IMR-90 (cell line): ENCODE measurements at regions not wholly inside any gene's neighbourhood (a gene's known extent, or its start where the extent isn't known, plus 50 kb on each side); places are given as distances from the start of the nearest gene placed in this dataset.

Experiments used
- ATAC-seq: fragments of 200-7000 bp; cut with Tn5 transposase; 2 replicates; pipeline ENCODE4 v1.9.1; 2020; ENCODE audit warnings: low read depth, mild to moderate bottlenecking, moderate library complexity
- BruUV-seq: library from RNA; stranded (reverse); fragments of 400-500 nt; replicated peaks from 2 replicates; lab custom pipeline; 2021; lab: Mats Ljungman, UMichigan
- CTCF ChIA-PET: fragments of 300-600 bp; formaldehyde crosslinking; extraction: SDS; loops from one replicate; lab custom pipeline; 2021; ENCODE audit warnings: antibody characterized with exemption; lab: Yijun Ruan, JAX
- POLR2A ChIA-PET: fragments of 300-600 bp; sonication (Branson Sonifier 250); formaldehyde crosslinking; loops from one replicate; lab custom pipeline; 2022; ENCODE audit warnings: antibody characterized with exemption; ENCODE audit not compliant: unreplicated experiment; lab: Charles Lee
- DNase-seq: peaks from one replicate; pipeline ENCODE4 v3.0.0; 2013
- H2AFZ ChIP-seq: replicated peaks from 2 replicates; pipeline ENCODE3; 2013; ENCODE audit warnings: low read length, mild to moderate bottlenecking; ENCODE audit not compliant: poor library complexity
- H2AK5ac ChIP-seq: 2 replicates; pipeline ENCODE4 v1.6.1; 2013; ENCODE audit warnings: low read depth, low read length, inconsistent platforms
- H2AK9ac ChIP-seq: replicated peaks from 2 replicates; pipeline ENCODE3; 2013; ENCODE audit warnings: mild to moderate bottlenecking, low read depth, low read length, moderate library complexity; ENCODE audit not compliant: poor library complexity
- H2BK120ac ChIP-seq: 2 replicates; pipeline ENCODE4 v1.6.1; 2013; ENCODE audit warnings: low read depth, low read length, inconsistent platforms
- H2BK15ac ChIP-seq: 3 replicates; pipeline ENCODE4 v1.6.1; 2013; ENCODE audit warnings: low read depth, low read length, inconsistent platforms
- H2BK20ac ChIP-seq: 2 replicates; pipeline ENCODE4 v1.6.1; 2013; ENCODE audit warnings: low read depth, mild to moderate bottlenecking, inconsistent platforms, low read length, moderate library complexity
- H2BK5ac ChIP-seq: 2 replicates; pipeline ENCODE4 v1.6.1; 2013; ENCODE audit warnings: mild to moderate bottlenecking, low read depth, low read length, inconsistent platforms; ENCODE audit not compliant: poor library complexity, severe bottlenecking
- H3K14ac ChIP-seq: replicated peaks from 2 replicates; pipeline ENCODE4 v1.6.1; 2013; ENCODE audit warnings: low read depth, low read length, inconsistent platforms
- H3K18ac ChIP-seq: 2 replicates; pipeline ENCODE4 v1.6.1; 2013; ENCODE audit warnings: low read depth, low read length, control low read depth
- H3K23ac ChIP-seq: 2 replicates; pipeline ENCODE4 v1.6.1; 2013; ENCODE audit warnings: low read depth, low read length, inconsistent platforms
- H3K27ac ChIP-seq: 2 replicates; pipeline ENCODE4 v1.5.1; 2013; ENCODE audit warnings: mild to moderate bottlenecking, control low read depth, low read length; ENCODE audit not compliant: insufficient read depth
- H3K27me3 ChIP-seq: 2 replicates; pipeline ENCODE4 v1.6.1; 2013; ENCODE audit warnings: low read length; ENCODE audit not compliant: control insufficient read depth, insufficient read depth
- H3K36me3 ChIP-seq: 2 replicates; pipeline ENCODE4 v1.6.1; 2013; ENCODE audit warnings: low read length, mixed read lengths; ENCODE audit not compliant: control insufficient read depth, insufficient read depth
- H3K4ac ChIP-seq: 2 replicates; pipeline ENCODE4 v1.6.1; 2013; ENCODE audit warnings: low read depth, low read length, inconsistent platforms
- H3K4me1 ChIP-seq: 2 replicates; pipeline ENCODE4 v1.6.1; 2013; ENCODE audit warnings: low read length, mixed read lengths; ENCODE audit not compliant: control insufficient read depth, insufficient read depth
- H3K4me2 ChIP-seq: 2 replicates; pipeline ENCODE4 v1.6.1; 2013; ENCODE audit warnings: low read depth, mild to moderate bottlenecking, control low read depth, low read length, moderate library complexity
- H3K4me3 ChIP-seq: 2 replicates; pipeline ENCODE4 v1.5.1; 2013; ENCODE audit warnings: low read depth, mild to moderate bottlenecking, control low read depth, low read length, moderate library complexity; ENCODE audit not compliant: insufficient read depth
- H3K56ac ChIP-seq: 2 replicates; pipeline ENCODE4 v1.6.1; 2013; ENCODE audit warnings: low read length, inconsistent platforms; ENCODE audit not compliant: insufficient read depth; ENCODE audit errors: extremely low read depth
- H3K79me1 ChIP-seq, 2 experiments: 2 replicates each; pipeline ENCODE4 v1.6.1; 2013; ENCODE audit warnings: low read length in 2 of 2, inconsistent platforms in 1 of 2, low read depth in 1 of 2
- H3K9ac ChIP-seq: 2 replicates; pipeline ENCODE4 v1.6.1; 2013; ENCODE audit warnings: low read depth, low read length, control low read depth
- H3K9me1 ChIP-seq: 2 replicates; pipeline ENCODE4 v1.6.1; 2013; ENCODE audit warnings: low read length, inconsistent platforms; ENCODE audit not compliant: insufficient read depth
- H3K9me3 ChIP-seq: 2 replicates; pipeline ENCODE4 v1.6.1; 2013; ENCODE audit warnings: low read length; ENCODE audit not compliant: control insufficient read depth, insufficient read depth
- H4K20me1 ChIP-seq: 2 replicates; pipeline ENCODE4 v1.6.1; 2013; ENCODE audit warnings: low read length, inconsistent platforms; ENCODE audit not compliant: insufficient read depth
- H4K5ac ChIP-seq: 2 replicates; pipeline ENCODE4 v1.6.1; 2013; ENCODE audit warnings: mild to moderate bottlenecking, low read depth, low read length, control low read depth
- H4K8ac ChIP-seq, 2 experiments: 2 replicates each; pipeline ENCODE4 v1.6.1; 2013; ENCODE audit warnings: low read depth in 2 of 2, low read length in 2 of 2, control low read depth in 1 of 2, inconsistent platforms in 1 of 2
- H4K91ac ChIP-seq: 2 replicates; pipeline ENCODE4 v1.6.1; 2013; ENCODE audit warnings: low read depth, low read length, inconsistent platforms; ENCODE audit not compliant: insufficient read depth
- BHLHE40 ChIP-seq: fragments of 150-350 bp; IDR thresholded peaks from 2 replicates; pipeline ENCODE4 v1.6.1; 2016; ENCODE audit warnings: mild to moderate bottlenecking, low read depth, low read length
- CEBPB ChIP-seq: IDR thresholded peaks from 2 replicates; pipeline ENCODE4 v1.6.1; 2012; ENCODE audit warnings: low read depth, low read length, improper control_type of control experiment
- CHD1 ChIP-seq: IDR thresholded peaks from 2 replicates; pipeline ENCODE4 v1.6.1; 2012; ENCODE audit warnings: low read depth, low read length, improper control_type of control experiment
- CTCF ChIP-seq: conservative IDR thresholded peaks from 2 replicates; pipeline ENCODE4 v1.5.1; 2012; ENCODE audit warnings: mild to moderate bottlenecking, low read depth, low read length, improper control_type of control experiment
- FOS ChIP-seq: fragments of 150-350 bp; IDR thresholded peaks from 2 replicates; pipeline ENCODE4 v1.6.1; 2016; ENCODE audit warnings: low read depth, low read length
- MAFK ChIP-seq: IDR thresholded peaks from 2 replicates; pipeline ENCODE4 v1.6.1; 2012; ENCODE audit warnings: low read depth, low read length, improper control_type of control experiment
- MAZ ChIP-seq: IDR thresholded peaks from 2 replicates; pipeline ENCODE4 v1.6.1; 2012; ENCODE audit warnings: low read depth, mild to moderate bottlenecking, low read length, improper control_type of control experiment, moderate library complexity, borderline replicate concordance
- MXI1 ChIP-seq: IDR thresholded peaks from 2 replicates; pipeline ENCODE4 v1.6.1; 2012; ENCODE audit warnings: low read depth, mild to moderate bottlenecking, low read length, moderate library complexity, borderline replicate concordance
- NFE2L2 ChIP-seq: fragments of 150-350 bp; IDR thresholded peaks from 2 replicates; pipeline ENCODE4 v1.6.1; 2016; ENCODE audit warnings: low read depth, mild to moderate bottlenecking, low read length
- POLR2A ChIP-seq: IDR thresholded peaks from 2 replicates; pipeline ENCODE4 v1.6.1; 2012; ENCODE audit warnings: mild to moderate bottlenecking, low read depth, low read length
- RAD21 ChIP-seq: IDR thresholded peaks from 2 replicates; pipeline ENCODE4 v1.6.1; 2012; ENCODE audit warnings: low read length, improper control_type of control experiment
- RCOR1 ChIP-seq: IDR thresholded peaks from 2 replicates; pipeline ENCODE4 v1.6.1; 2012; ENCODE audit warnings: mild to moderate bottlenecking, low read length, improper control_type of control experiment; ENCODE audit not compliant: insufficient replicate concordance
- RFX5 ChIP-seq: IDR thresholded peaks from 2 replicates; pipeline ENCODE4 v1.8.0; 2012; ENCODE audit warnings: low read depth, mild to moderate bottlenecking, low read length, moderate library complexity
- SMC3 ChIP-seq: fragments of 150-350 bp; IDR thresholded peaks from 2 replicates; pipeline ENCODE4 v1.6.1; 2016; ENCODE audit warnings: low read depth, mild to moderate bottlenecking, antibody characterized with exemption, low read length, moderate library complexity
- WGBS, 2 experiments: methylation state at CpG; one replicate each; pipeline versions ENCODE4 v1.1.5 to v1.1.7; 2013; ENCODE audit warnings: missing lambda C conversion rate in 2 of 2; ENCODE audit not compliant: insufficient read length in 1 of 2; ENCODE audit errors: extremely low coverage in 2 of 2; 5-methylcytosine and 5-hydroxymethylcytosine counted together
- dilution Hi-C: fragments of 300-500 bp; cut with HindIII; formaldehyde crosslinking; loops from one replicate; pipeline ENCODE4 v1.14.3; 2018; ENCODE audit warnings: low sequenced_read_pairs; ENCODE audit not compliant: unreplicated experiment
- in situ Hi-C: fragments of 300-500 bp; cut with MboI; formaldehyde crosslinking; loops from 3 replicates; pipeline ENCODE4 v1.14.3; 2019; ENCODE audit warnings: low sequenced_read_pairs, inconsistent platforms, mixed read lengths
- intact Hi-C: fragments of 100-400 bp; cut with micrococcal nuclease; formaldehyde crosslinking; loops from 2 replicates; pipeline ENCODE4 v1.10.0; 2022
- TF ChIP-seq, protein P1 (sequence below): fragments of 150-350 bp; IDR thresholded peaks from 2 replicates; pipeline ENCODE4 v1.6.1; 2017; ENCODE audit warnings: mild to moderate bottlenecking, antibody characterized with exemption, low read length, low read depth
- TF ChIP-seq, protein P2 (sequence below): fragments of 150-350 bp; IDR thresholded peaks from 2 replicates; pipeline ENCODE4 v1.6.1; 2016; ENCODE audit warnings: low read depth, mild to moderate bottlenecking, low read length, moderate library complexity, borderline replicate concordance

GRCh38 chr19:5282901-5283300 lies 57.7 kb downstream of the PTPRS start:
- no peak overlapping the region for H4K8ac ChIP-seq
- no peak overlapping the region for H3K4me2 ChIP-seq
- H3K4ac ChIP-seq = no peak overlapping the region
- no peak for ATAC-seq
- ChIA-PET CTCF (no interaction called here), POLR2A (no interaction called here)
- no peak overlapping the region for H3K56ac ChIP-seq
- H3K27ac ChIP-seq = no peak overlapping the region
- H2BK5ac ChIP-seq = no peak overlapping the region
- peaks cover 3% of the 10 kb centered on the region; the same call in 1 of the 2 replicates for H3K4me1 ChIP-seq
- H3K9me1 ChIP-seq = 0 out of 2 replicates have a peak, but pooled peaks cover 3% of the 10 kb centered on the region
- BruUV-seq = no TSS peak
- peaks cover 33% of the 10 kb centered on the region for H4K20me1 ChIP-seq
- WGBS, 2 experiments = 94% methylated on average over 5 of the region's 9 CpGs; no CpG with 5 or more reads in 1 of the 2 experiments
- no peak overlapping the region for H2AK5ac ChIP-seq
- no peaks in the 10 kb centered on the region for H3K9me3 ChIP-seq
- peaks cover 36% of the 10 kb centered on the region for H3K36me3 ChIP-seq
- no peak overlapping the region for H2BK15ac ChIP-seq
- no peak overlapping the region for H2BK120ac ChIP-seq
- H3K23ac ChIP-seq = no peak overlapping the region
- no peak for TF ChIP-seq POLR2A
- TF ChIP-seq CHD1 = no peak
- TF ChIP-seq CEBPB = no peak
- no peak for TF ChIP-seq RCOR1
- no peak for TF ChIP-seq MAFK
- no peak for TF ChIP-seq SMC3
- TF ChIP-seq MXI1 = no peak
- no peak for TF ChIP-seq RFX5
- no peak for TF ChIP-seq RAD21
- no peak for TF ChIP-seq FOS
- TF ChIP-seq, protein P1, sequence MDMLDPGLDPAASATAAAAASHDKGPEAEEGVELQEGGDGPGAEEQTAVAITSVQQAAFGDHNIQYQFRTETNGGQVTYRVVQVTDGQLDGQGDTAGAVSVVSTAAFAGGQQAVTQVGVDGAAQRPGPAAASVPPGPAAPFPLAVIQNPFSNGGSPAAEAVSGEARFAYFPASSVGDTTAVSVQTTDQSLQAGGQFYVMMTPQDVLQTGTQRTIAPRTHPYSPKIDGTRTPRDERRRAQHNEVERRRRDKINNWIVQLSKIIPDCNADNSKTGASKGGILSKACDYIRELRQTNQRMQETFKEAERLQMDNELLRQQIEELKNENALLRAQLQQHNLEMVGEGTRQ = no peak
- TF ChIP-seq BHLHE40 = no peak
- no peak for TF ChIP-seq MAZ
- TF ChIP-seq, protein P2, sequence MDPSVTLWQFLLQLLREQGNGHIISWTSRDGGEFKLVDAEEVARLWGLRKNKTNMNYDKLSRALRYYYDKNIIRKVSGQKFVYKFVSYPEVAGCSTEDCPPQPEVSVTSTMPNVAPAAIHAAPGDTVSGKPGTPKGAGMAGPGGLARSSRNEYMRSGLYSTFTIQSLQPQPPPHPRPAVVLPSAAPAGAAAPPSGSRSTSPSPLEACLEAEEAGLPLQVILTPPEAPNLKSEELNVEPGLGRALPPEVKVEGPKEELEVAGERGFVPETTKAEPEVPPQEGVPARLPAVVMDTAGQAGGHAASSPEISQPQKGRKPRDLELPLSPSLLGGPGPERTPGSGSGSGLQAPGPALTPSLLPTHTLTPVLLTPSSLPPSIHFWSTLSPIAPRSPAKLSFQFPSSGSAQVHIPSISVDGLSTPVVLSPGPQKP = no peak
- TF ChIP-seq NFE2L2 = no peak
- TF ChIP-seq CTCF = no peak
- H2BK20ac ChIP-seq = no peak overlapping the region
- in situ Hi-C loops = no loop called here
- H4K91ac ChIP-seq = no peak overlapping the region
- no peak overlapping the region for H4K5ac ChIP-seq
- no peak overlapping the region for H3K18ac ChIP-seq
- H3K14ac ChIP-seq = no peak overlapping the region
- H3K4me3 ChIP-seq = no peak overlapping the region
- no peaks in the 10 kb centered on the region for H3K27me3 ChIP-seq
- H2AFZ ChIP-seq = no peak overlapping the region
- H3K9ac ChIP-seq = no peak overlapping the region
- peaks cover 24 to 33% of the 10 kb centered on the region in 2 experiments for H3K79me1 ChIP-seq
- no peak overlapping the region for H2AK9ac ChIP-seq
- no peak for DNase-seq
- intact Hi-C loops = no loop called here
- dilution Hi-C loops = no loop called here
